K562 (cell line): ENCODE measurements at regions not wholly inside any gene's neighbourhood (a gene's known extent, or its start where the extent isn't known, plus 50 kb on each side); places are given as distances from the start of the nearest gene placed in this dataset.

Source experiments
- MCM2 ChIP-seq: fragments of 450-650 bp; IDR thresholded peaks from 2 replicates; pipeline ENCODE4 v1.6.1; 2017; ENCODE audit warnings: low read depth, mild to moderate bottlenecking
- POLR2H ChIP-seq: IDR thresholded peaks from 2 replicates; pipeline ENCODE4 v1.6.1; 2016; ENCODE audit warnings: missing genetic modification characterization, low read depth, mild to moderate bottlenecking, control low read depth, missing compliant biosample characterization, moderate library complexity
- SMARCA4 ChIP-seq: fragments of 450-650 bp; IDR thresholded peaks from 2 replicates; pipeline ENCODE4 v1.6.1; 2016
- SRSF7 ChIP-seq: fragments of 200-400 bp; formaldehyde crosslinking; optimal IDR thresholded peaks from 2 replicates; pipeline ENCODE3; 2017; ENCODE audit warnings: mild to moderate bottlenecking, low read depth, low read length
- ZSCAN32 ChIP-seq: fragments of 450-650 bp; formaldehyde crosslinking; IDR thresholded peaks from 2 replicates; pipeline ENCODE4 v1.4.0; 2020; ENCODE audit warnings: mild to moderate bottlenecking, moderate library complexity
- TF ChIP-seq, protein P1 (sequence below), 3 experiments: fragments of 200-800 bp in 1 of 3; fragments of 250-450 bp in 1 of 3; fragments of 450-650 bp in 1 of 3; sonication (Bioruptor Pico) in 1 of 3; sonication (Bioruptor generic) in 1 of 3; formaldehyde crosslinking in 1 of 3; IDR thresholded peaks; 2 replicates each; pipeline versions ENCODE4 v1.6.1 to v1.8.0; 2016 to 2022; ENCODE audit warnings: mild to moderate bottlenecking in 2 of 3, missing genetic modification characterization in 2 of 3, missing compliant biosample characterization in 1 of 3, moderate library complexity in 1 of 3

DNA sequence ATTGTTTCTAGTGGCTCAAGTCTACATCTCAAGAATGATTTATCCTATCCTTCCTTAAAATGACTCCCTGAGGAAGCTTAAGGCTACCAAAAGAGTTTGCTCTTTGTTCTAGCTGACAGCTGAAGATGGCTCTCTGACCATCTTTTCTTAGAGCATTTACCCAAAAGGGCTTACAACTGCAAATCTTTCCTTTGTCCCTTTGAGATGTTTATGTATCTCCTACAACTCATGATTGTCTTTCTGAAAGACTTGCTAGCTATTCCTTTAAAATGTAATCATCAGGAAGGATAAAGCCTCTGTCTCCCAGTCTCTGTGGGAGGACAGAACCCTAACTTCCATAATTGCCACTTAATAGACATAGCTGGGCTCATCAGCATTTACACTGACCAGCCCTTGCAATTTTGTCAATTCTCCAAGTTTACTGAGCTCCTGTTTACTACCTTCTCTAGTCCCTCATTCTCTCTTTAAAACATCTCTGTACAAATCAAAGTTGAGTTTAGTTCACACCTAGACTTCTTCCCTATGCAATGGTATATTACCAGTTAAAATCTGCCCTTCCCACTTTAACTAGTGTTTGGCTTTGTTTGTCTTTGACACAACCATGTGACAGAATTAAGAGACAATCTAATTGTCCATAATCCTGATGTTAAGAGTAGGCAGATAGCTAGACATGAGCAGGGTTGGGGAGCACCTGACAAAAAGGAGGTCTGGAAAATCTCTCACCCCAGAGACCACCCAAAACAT is 188.2 kb downstream of the PTH2R start (continued):
- TF ChIP-seq MCM2 (no peak), ZSCAN32 (CRISPR knock-in tag) (no peak), SRSF7 (no peak), POLR2H (no peak), SMARCA4 (no peak)
- TF ChIP-seq, protein P1, sequence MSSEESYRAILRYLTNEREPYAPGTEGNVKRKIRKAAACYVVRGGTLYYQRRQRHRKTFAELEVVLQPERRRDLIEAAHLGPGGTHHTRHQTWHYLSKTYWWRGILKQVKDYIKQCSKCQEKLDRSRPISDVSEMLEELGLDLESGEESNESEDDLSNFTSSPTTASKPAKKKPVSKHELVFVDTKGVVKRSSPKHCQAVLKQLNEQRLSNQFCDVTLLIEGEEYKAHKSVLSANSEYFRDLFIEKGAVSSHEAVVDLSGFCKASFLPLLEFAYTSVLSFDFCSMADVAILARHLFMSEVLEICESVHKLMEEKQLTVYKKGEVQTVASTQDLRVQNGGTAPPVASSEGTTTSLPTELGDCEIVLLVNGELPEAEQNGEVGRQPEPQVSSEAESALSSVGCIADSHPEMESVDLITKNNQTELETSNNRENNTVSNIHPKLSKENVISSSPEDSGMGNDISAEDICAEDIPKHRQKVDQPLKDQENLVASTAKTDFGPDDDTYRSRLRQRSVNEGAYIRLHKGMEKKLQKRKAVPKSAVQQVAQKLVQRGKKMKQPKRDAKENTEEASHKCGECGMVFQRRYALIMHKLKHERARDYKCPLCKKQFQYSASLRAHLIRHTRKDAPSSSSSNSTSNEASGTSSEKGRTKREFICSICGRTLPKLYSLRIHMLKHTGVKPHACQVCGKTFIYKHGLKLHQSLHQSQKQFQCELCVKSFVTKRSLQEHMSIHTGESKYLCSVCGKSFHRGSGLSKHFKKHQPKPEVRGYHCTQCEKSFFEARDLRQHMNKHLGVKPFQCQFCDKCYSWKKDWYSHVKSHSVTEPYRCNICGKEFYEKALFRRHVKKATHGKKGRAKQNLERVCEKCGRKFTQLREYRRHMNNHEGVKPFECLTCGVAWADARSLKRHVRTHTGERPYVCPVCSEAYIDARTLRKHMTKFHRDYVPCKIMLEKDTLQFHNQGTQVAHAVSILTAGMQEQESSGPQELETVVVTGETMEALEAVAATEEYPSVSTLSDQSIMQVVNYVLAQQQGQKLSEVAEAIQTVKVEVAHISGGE (CRISPR knock-in tag; IDR thresholded peaks at IDR 0.05): no peak
